ENCODE measurements at regions not wholly inside any gene's neighbourhood (a gene's known extent, or its start where the extent isn't known, plus 50 kb on each side); places are given as distances from the start of the nearest gene placed in this dataset.

- Mint-ChIP-seq H3K9me3 (peaks cover 0 to 6% (median 1%) of the 10 kb centered on the region in 6 donors), H3K4me3 (no peak overlapping the region), H3K4me1 (no peaks in the 10 kb centered on the region), H3K27ac (no peak overlapping the region), H3K27me3 (ENCODE audit: low read depth in 3 of 3) (peaks cover 0 to 4% (median 2%) of the 10 kb centered on the region in 3 donors), H3K36me3 (no peaks in the 10 kb centered on the region)
- DNase-seq: no peak
Measured at GRCh38 chr13:106118996-106119395, 416.5 kb downstream of the EFNB2 start.

GRCh38 chr13:106118050-106118449 lies 417.4 kb downstream of the EFNB2 start:
- H3K27ac Mint-ChIP-seq: no peak overlapping the region
- H3K9me3 Mint-ChIP-seq: peaks cover 0 to 6% (median 3%) of the 10 kb centered on the region in 6 donors
- no peak overlapping the region for H3K4me3 Mint-ChIP-seq
- H3K27me3 Mint-ChIP-seq (ENCODE audit: low read depth in 3 of 3): peaks cover 0 to 4% (median 2%) of the 10 kb centered on the region in 3 donors
- H3K36me3 Mint-ChIP-seq: no peaks in the 10 kb centered on the region
- no peaks in the 10 kb centered on the region for H3K4me1 Mint-ChIP-seq
- DNase-seq: no peak

GRCh38 chr13:106117640-106118039 lies 417.8 kb downstream of the EFNB2 start:
- no peaks in the 10 kb centered on the region for H3K36me3 Mint-ChIP-seq
- DNase-seq: no peak
- H3K4me3 Mint-ChIP-seq: no peak overlapping the region
- peaks cover 0 to 6% (median 3%) of the 10 kb centered on the region in 6 donors for H3K9me3 Mint-ChIP-seq
- peaks cover 0 to 4% (median 2%) of the 10 kb centered on the region in 3 donors for H3K27me3 Mint-ChIP-seq (ENCODE audit: low read depth in 3 of 3)
- no peaks in the 10 kb centered on the region for H3K4me1 Mint-ChIP-seq
- H3K27ac Mint-ChIP-seq: no peak overlapping the region

- Mint-ChIP-seq H3K9me3 (peaks cover 0 to 6% (median 3%) of the 10 kb centered on the region in 6 donors), H3K27me3 (ENCODE audit: low read depth in 3 of 3) (peaks cover 0 to 4% (median 2%) of the 10 kb centered on the region in 3 donors)
Measured at GRCh38 chr13:106117035-106117434, 418.4 kb downstream of the EFNB2 start.

GRCh38 chr13:106115081-106115480 lies 420.4 kb downstream of the EFNB2 start:
- peaks cover 0 to 5% (median 1%) of the 10 kb centered on the region in 6 donors for H3K9me3 Mint-ChIP-seq
- H3K36me3 Mint-ChIP-seq: no peaks in the 10 kb centered on the region
- peaks cover 0 to 2% (median under 1%) of the 10 kb centered on the region in 3 donors for H3K27me3 Mint-ChIP-seq (ENCODE audit: low read depth in 3 of 3)
- no peak overlapping the region for H3K4me3 Mint-ChIP-seq
- H3K4me1 Mint-ChIP-seq: no peaks in the 10 kb centered on the region
- DNase-seq: no peak
- no peak overlapping the region for H3K27ac Mint-ChIP-seq

More at GRCh38 chr13:106117035-106117434, 418.4 kb downstream of the EFNB2 start:
- H3K4me3 Mint-ChIP-seq: no peak overlapping the region
- DNase-seq: no peak
- H3K36me3 Mint-ChIP-seq: no peaks in the 10 kb centered on the region
- H3K4me1 Mint-ChIP-seq: no peaks in the 10 kb centered on the region
- no peak overlapping the region for H3K27ac Mint-ChIP-seq

- DNase-seq: no peak
- Mint-ChIP-seq H3K4me3 (no peak overlapping the region), H3K4me1 (no peaks in the 10 kb centered on the region), H3K36me3 (no peaks in the 10 kb centered on the region), H3K27ac (no peak overlapping the region), H3K27me3 (ENCODE audit: low read depth in 3 of 3) (no peaks in the 10 kb centered on the region), H3K9me3 (peaks cover 0 to 6% (median 0%) of the 10 kb centered on the region in 6 donors)
Measured at GRCh38 chr13:106113796-106114195, 421.7 kb downstream of the EFNB2 start.

- Mint-ChIP-seq H3K4me3 (no peak overlapping the region), H3K9me3 (peaks cover 0 to 6% (median under 1%) of the 10 kb centered on the region in 6 donors), H3K27ac (no peak overlapping the region), H3K4me1 (no peaks in the 10 kb centered on the region), H3K36me3 (no peaks in the 10 kb centered on the region), H3K27me3 (ENCODE audit: low read depth in 3 of 3) (no peaks in the 10 kb centered on the region)
- no peak for DNase-seq
Measured at GRCh38 chr13:106112191-106112590, 423.3 kb downstream of the EFNB2 start.

- DNase-seq: no peak
- Mint-ChIP-seq H3K4me1 (no peaks in the 10 kb centered on the region), H3K27me3 (ENCODE audit: low read depth in 3 of 3) (no peaks in the 10 kb centered on the region), H3K4me3 (no peak overlapping the region), H3K27ac (no peak overlapping the region), H3K9me3 (peaks cover 0 to 10% (median under 1%) of the 10 kb centered on the region in 6 donors), H3K36me3 (no peaks in the 10 kb centered on the region)
Measured at GRCh38 chr13:106110241-106110855, 425.1 kb downstream of the EFNB2 start.

- Mint-ChIP-seq H3K27me3 (ENCODE audit: low read depth in 3 of 3) (peaks cover 0 to under 1% (median 0%) of the 10 kb centered on the region in 3 donors), H3K36me3 (no peaks in the 10 kb centered on the region), H3K4me1 (no peaks in the 10 kb centered on the region), H3K27ac (no peak overlapping the region), H3K4me3 (no peak overlapping the region), H3K9me3 (peaks cover 0 to 8% (median under 1%) of the 10 kb centered on the region in 6 donors)
- DNase-seq: no peak
Measured at GRCh38 chr13:106109391-106109791, 426.1 kb downstream of the EFNB2 start.

GRCh38 chr13:106108346-106108745 lies 427.1 kb downstream of the EFNB2 start:
- DNase-seq: no peak
- H3K9me3 Mint-ChIP-seq: peaks cover 0 to 6% (median 0%) of the 10 kb centered on the region in 6 donors
- no peak overlapping the region for H3K27ac Mint-ChIP-seq
- no peaks in the 10 kb centered on the region for H3K36me3 Mint-ChIP-seq
- peaks cover 0 to 2% (median 0%) of the 10 kb centered on the region in 3 donors for H3K27me3 Mint-ChIP-seq (ENCODE audit: low read depth in 3 of 3)
- no peaks in the 10 kb centered on the region for H3K4me1 Mint-ChIP-seq
- H3K4me3 Mint-ChIP-seq: no peak overlapping the region

- Mint-ChIP-seq H3K4me3 (no peak overlapping the region), H3K36me3 (no peaks in the 10 kb centered on the region), H3K9me3 (peaks cover 0 to 6% (median 0%) of the 10 kb centered on the region in 6 donors), H3K4me1 (no peaks in the 10 kb centered on the region), H3K27ac (no peak overlapping the region), H3K27me3 (ENCODE audit: low read depth in 3 of 3) (peaks cover 0 to 2% (median 2%) of the 10 kb centered on the region in 3 donors)
- DNase-seq: no peak
Measured at GRCh38 chr13:106107061-106107460, 428.4 kb downstream of the EFNB2 start.

- Mint-ChIP-seq H3K36me3 (no peaks in the 10 kb centered on the region), H3K9me3 (peaks cover 0 to 6% (median 0%) of the 10 kb centered on the region in 6 donors), H3K4me3 (no peak overlapping the region), H3K4me1 (no peaks in the 10 kb centered on the region), H3K27ac (no peak overlapping the region), H3K27me3 (ENCODE audit: low read depth in 3 of 3) (peaks cover 0 to 2% (median 2%) of the 10 kb centered on the region in 3 donors)
- DNase-seq: no peak
Measured at GRCh38 chr13:106105153-106105552, 430.3 kb downstream of the EFNB2 start.

- no peak for DNase-seq
- peaks cover 0 to 2% (median 2%) of the 10 kb centered on the region in 3 donors for H3K27me3 Mint-ChIP-seq (ENCODE audit: low read depth in 3 of 3)
- H3K4me1 Mint-ChIP-seq: no peaks in the 10 kb centered on the region
- H3K27ac Mint-ChIP-seq: no peak overlapping the region
- H3K36me3 Mint-ChIP-seq: no peaks in the 10 kb centered on the region
- H3K4me3 Mint-ChIP-seq: no peak overlapping the region
- H3K9me3 Mint-ChIP-seq: peaks cover 0 to 6% (median 0%) of the 10 kb centered on the region in 6 donors
Measured at GRCh38 chr13:106104281-106104901, 431.1 kb downstream of the EFNB2 start.

GRCh38 chr13:106103779-106104178 lies 431.7 kb downstream of the EFNB2 start:
- peaks cover 0 to 4% (median 2%) of the 10 kb centered on the region in 3 donors for H3K27me3 Mint-ChIP-seq (ENCODE audit: low read depth in 3 of 3)
- no peaks in the 10 kb centered on the region for H3K4me1 Mint-ChIP-seq
- H3K36me3 Mint-ChIP-seq: no peaks in the 10 kb centered on the region
- H3K27ac Mint-ChIP-seq: no peak overlapping the region
- H3K4me3 Mint-ChIP-seq: no peak overlapping the region
- no peak for DNase-seq
- peaks cover 0 to 4% (median 0%) of the 10 kb centered on the region in 6 donors for H3K9me3 Mint-ChIP-seq
